HG03097 (cell line): ENCODE measurements at regions not wholly inside any gene's neighbourhood (a gene's known extent, or its start where the extent isn't known, plus 50 kb on each side); places are given as distances from the start of the nearest gene placed in this dataset.

Source experiments
- ATAC-seq: cut with Tn5 transposase; IDR thresholded peaks from one replicate; pipeline ENCODE4 v1.9.1; 2021; ENCODE audit not compliant: unreplicated experiment, low FRiP score

- no peak for ATAC-seq
Measured at GRCh38 chr9:21561502-21561901, 79.4 kb upstream of the IFNE start.

DNA sequence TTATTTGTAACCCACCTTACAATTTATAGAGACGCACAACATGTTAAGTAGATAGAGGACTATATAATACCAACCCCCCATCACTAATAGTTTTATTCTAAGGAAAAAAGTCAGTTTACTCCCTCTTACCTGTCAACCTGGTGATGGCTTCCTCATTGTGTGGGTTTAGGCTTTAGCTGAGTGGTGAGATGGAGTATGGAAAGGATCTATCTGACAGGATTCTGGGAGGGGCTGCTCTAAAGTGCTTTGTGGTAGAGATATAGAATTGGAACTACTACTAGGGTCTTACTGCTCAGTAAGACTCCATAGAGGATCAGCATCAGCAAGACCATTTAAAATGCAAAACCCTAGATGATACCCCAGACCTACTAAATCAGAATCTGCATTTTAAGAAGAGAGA lies 82.1 kb upstream of the IFNE start:
- no peak for ATAC-seq

DNA sequence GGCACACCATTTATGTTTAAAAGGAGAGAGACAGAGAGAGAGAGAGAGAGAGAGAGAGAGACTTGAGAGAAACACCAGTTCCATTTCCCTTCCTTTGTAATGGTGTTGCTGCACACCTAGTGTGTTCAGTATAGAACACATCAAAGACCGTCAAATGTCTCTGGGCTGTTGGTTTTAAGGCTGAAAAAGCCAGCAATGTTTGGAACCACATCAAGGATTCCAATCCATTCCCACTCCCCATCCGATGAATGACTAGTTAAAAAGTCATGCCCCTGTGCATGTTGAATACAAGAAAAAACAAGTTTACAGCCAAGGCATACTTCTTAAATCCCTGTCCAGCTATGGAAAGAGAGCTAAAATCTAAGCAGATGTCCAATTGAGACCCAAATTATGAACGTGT lies 83.0 kb upstream of the IFNE start:
- no peak for ATAC-seq

DNA sequence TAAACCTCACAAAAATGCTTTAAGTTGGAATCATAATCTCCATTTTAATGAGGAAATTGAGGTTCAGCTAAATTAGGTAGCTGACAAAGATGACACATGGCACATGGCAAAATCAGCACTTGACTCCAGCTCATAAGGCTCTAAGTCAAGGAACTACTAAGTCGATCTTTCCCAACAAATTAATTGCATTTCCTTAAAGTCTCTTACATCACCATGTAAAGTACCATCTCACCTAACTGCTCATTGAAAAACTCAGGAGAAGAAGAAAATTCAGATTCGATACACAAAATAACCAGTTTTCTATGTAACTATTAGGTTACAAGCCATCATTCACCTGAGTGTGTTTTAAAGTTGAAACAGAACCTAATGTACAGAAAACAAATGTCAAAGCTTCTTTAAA lies 85.8 kb upstream of the IFNE start:
- no peak for ATAC-seq

DNA sequence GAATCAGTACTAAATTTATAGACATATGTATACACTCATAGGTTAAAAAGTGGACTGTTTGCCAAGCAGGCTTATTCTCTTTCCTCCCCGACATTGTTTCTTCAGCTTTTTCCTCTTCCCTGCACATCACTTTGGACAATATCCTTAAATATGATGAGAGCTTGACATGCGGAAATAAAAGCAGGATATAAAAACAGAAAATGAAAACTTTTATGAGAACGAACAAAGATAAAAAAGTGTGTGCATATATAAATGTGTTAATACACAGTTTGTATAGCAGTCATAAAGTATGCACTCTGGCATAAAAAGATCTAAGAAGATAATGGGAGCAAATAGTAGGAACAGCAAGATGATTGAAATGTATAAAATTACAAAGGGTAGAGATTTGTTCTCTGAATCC lies 86.4 kb upstream of the IFNE start:
- ATAC-seq: no peak

- no peak for ATAC-seq
Measured at GRCh38 chr9:21569721-21570120, 87.6 kb upstream of the IFNE start.

DNA sequence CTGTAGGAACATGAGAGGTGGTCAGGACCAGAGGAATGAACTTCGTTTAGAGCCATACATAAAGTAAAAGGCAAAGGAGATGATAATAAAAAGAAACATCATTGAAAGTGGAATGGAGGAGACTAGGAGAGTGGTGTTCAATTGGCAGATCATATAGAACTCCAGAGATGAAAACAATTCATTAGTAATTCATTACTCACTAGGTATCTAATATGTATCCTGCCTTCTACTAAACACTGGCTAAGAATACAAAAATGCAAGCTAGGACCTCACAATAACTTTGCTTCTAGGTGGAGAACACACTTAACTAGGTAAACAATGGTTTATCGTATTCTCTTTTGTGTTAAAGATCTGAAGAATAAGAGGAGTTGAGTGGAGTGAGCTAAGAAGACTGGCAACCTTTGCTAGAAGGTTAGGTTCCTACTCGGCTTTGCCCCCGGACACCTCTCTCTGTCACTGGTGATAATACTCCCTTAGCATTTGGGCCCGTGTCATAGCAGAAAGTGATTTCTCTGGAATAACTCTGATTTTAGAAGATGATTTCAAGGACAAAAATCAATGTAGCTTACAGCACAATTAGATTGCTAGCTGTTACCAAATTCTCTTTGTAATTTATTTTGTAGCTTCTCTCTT lies 88.6 kb upstream of the IFNE start:
- no peak for ATAC-seq

DNA sequence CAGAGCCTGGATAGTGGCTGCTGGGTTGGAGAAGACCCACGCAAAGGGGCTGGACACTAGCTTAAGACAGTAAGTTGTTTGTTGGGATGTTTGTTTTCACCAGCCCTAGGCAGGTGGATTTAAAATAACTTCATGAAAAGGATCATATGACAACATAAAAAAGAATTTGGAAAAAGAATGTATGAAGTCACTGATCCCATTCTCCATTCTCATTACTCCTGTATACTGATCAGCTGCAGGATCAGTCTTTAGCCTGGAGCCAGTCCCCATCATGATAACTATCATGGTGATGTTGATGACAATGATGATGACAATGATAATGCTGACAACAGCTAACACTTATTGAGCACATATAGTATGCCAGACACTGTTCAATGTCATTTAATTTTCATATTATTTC lies 92.1 kb upstream of the IFNE start:
- no peak for ATAC-seq

DNA sequence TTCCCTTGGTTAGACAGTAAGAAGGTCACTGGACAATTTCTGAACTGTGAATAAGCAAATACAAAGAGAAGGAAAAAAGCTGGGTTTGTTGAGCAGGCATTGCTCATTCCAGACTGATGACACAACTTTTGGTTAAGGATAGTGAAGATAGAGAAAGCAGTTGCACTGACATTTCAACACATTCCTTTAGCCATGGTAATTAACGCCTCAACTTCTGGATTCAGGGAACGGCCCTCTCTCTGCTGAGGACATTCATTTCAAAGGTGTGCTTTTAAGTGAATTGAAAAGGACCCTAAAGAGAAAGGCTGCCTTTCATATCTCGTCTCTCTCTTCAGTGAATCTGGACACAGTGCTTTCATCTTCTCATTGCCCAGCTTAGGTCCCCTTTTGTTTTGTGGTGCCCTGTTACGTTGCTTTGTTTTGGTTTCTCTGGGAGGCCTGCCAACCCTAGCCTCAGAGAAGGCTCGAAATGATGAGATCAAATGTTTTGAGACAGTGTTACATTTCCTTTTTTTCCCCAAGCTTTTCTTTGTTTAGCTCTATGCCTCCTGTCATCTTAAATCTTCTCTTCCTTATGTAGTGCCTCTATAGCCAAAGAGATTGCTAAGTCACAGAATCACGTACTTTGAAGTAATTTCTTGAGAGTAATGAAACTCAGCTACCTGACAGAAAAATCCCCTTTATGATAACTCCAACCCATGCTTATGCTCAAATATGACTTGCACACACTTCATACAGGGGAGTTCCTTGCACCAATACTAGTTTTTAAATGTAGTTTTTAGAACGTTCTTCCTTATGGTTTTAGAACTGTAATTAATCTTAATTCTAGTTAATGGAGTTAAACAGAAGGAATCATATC lies 94.4 kb upstream of the IFNE start:
- no peak for ATAC-seq

DNA sequence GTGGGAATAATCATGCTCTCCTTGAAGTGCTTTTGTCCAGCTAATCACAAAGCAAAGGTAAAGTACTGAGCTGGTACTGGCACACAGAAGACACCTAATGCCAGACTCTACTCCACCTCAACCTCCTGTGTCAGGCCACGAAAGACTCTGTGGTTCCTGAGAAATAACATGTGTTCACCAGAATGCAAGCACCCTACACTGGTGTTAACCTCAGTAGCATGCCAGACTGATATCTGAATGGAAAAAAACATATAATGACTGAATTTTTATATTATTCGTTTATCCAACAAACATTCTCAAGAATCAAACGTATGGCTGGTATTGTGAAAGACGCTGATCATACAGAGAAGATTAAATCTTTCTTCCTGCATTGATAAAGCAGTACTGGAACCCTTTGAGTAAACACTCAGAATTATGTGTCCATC lies 97.1 kb upstream of the IFNE start:
- ATAC-seq: no peak

DNA sequence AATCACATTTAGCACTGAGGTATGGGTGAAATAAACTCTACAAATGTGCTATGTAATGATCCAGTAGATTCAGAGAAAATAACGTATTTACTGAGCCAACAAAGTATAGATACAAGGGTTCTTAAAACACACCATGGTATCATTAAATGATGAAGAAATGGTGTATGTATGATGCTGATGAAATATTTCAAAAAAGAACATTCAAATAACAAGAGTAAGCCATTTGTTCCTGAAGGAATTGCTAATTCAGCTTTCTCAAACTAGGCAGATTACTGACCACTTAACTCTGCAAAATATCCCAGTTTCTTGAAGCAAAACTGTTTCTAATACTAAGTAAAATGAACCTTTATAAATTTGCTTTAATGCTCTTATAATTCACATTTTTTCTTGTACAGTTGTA lies 97.6 kb upstream of the IFNE start:
- no peak for ATAC-seq

- ATAC-seq: no peak
Measured at GRCh38 chr9:21580636-21581378, 98.7 kb upstream of the IFNE start.

- ATAC-seq: no peak
Measured at GRCh38 chr9:21583628-21584377, 101.7 kb upstream of the IFNE start.

DNA sequence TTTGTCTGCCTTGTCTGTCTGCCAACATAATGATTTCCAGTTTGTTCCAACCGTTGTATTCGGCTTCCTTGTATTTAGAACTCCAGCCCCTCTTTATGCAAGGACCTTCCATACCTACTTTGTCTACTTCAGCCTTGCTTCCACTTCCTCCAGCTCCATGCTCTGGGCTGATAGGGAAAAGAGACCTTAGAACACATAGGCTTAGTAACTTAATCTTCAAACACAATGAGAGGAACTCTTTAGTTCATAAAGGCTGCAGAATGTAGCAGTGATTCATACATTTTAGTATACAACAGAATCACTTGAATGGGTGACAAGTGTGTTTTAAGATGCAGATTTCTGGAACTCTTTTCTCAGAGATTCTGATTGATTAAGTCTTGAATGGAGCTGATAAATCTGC lies 102.8 kb upstream of the IFNE start:
- ATAC-seq: no peak

DNA sequence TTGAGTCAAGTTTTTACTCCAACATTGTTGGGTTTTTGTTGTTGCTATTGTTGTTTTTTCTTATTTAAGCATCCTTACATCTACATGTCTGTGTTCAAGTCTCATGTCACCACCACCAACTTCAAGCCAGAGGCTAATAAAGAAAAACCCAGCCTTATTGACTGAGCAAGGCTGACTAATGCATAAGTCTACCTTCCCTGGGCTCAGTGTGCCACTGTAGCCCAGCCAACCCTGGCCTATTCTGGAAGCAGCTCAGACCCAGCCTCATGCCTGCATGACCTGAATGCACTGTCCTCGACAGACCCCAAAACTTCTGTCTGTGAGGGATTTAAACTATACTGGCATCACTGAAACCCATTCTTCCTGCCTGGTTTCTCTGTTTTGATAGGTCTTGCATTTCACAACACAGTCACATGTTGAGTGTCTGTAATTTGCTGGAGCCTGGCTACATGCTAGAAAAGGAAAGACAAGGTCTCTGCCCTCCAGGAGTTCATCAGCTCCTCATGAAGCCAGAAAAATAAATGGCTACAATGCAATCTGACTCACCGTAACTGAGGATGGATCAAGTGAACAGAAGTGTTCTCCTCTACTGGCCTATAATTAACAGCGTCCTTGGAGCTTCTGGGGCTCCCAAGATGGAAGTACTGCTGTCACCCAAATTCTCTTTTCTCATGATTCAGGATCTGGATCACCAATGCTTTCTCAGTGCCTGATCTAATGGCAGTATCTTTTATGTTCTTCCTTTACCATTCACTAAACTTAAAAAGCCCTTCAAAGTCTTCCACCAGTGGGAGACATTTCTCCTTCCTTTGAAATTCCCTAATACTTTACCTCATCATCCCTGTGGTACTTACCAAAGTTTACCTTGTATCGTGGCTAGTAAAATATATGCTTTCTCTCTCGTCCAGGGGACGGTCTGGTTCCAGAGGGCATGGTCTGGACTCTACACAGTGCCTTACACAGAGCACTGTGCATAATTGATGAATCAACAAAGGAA lies 103.9 kb upstream of the IFNE start:
- ATAC-seq: no peak

GRCh38 chr9:21589344-21590056 lies 107.4 kb upstream of the IFNE start:
- ATAC-seq: no peak

DNA sequence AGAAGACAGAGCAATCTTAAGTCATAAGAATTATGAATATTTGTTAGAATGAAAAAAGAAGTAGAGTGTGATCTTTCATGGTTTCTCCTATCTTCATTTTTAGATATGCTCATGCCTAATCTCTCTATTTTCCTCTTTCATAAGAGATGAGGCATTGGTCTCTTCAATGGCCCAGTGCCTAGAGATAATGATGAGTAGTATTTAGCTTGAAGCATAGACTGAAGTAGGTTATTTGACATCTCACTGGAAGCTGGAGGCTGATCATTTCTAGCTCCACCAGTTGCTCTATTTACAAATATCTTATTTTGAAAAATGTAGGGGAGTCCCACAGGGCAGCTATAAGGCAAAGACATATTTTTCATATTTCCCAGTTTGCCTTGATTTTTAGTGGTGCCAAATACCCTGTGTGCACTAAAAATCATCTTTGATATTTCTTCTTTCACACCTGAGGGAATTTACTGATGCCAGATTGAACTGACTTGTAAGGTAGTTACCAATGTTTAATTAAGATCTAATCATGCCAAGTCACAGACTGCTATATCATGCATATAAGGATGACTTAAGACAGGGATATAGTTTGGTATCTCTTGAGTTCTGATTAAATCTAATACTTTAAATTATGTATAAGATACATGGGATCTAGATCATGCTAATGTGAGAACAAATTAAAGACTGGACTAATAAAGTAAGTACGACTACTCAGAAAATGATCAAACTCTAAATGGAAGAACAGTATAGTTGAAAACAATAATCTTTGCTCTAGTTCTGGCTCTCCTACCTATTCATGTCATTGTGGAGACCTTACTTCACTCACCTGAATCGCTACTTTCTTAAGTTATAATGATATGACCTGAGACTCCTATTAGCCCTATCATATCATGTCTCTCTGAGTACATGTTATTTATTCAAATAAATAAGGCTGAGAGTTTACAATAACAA lies 108.2 kb upstream of the IFNE start:
- no peak for ATAC-seq
